Vagina (tissue), 2 donors: ENCODE measurements at regions not wholly inside any gene's neighbourhood (a gene's known extent, or its start where the extent isn't known, plus 50 kb on each side); places are given as distances from the start of the nearest gene placed in this dataset. TPM values are rescaled to one million over a fixed set of nuclear protein-coding genes. Genes with fewer than 3 reads are reported as not detected.
A peak's percentile ranks its signal among the peaks of the same experiment; 100 is the strongest.

Experiments used
- DNase-seq, 2 donors: peaks; one replicate each; pipeline ENCODE4 v3.0.0-alpha.2; 2017; ENCODE audit errors: extremely low spot score in 2 of 2
- H3K27ac ChIP-seq: fragments of 200-600 bp; sonication (generic); one replicate; pipeline ENCODE4 v1.5.1; 2019
- H3K27me3 ChIP-seq: fragments of 200-600 bp; sonication (generic); one replicate; pipeline ENCODE4 v1.5.1; 2019
- H3K36me3 ChIP-seq, 2 donors: fragments of 200-600 bp; sonication (generic); one replicate each; pipeline ENCODE4 v1.5.1; 2017 to 2019
- H3K4me1 ChIP-seq: fragments of 200-600 bp; sonication (generic); one replicate; pipeline ENCODE4 v1.5.1; 2019
- H3K4me3 ChIP-seq, 2 donors: fragments of 200-600 bp; sonication (generic); 1 replicate in 1 of 2; 2 replicates in 1 of 2; pipeline ENCODE4 v1.5.1; 2016 to 2019
- H3K9me3 ChIP-seq: fragments of 200-600 bp; sonication (generic); one replicate; pipeline ENCODE4 v1.5.1; 2019
- POLR2A ChIP-seq, 2 donors: fragments of 450-650 bp; IDR thresholded peaks; one replicate each; pipeline ENCODE4 v1.6.1; 2017; ENCODE audit warnings: antibody characterized with exemption in 2 of 2, mild to moderate bottlenecking in 2 of 2, moderate library complexity in 2 of 2
- POLR2AphosphoS5 ChIP-seq, 2 donors: sonication (generic); formaldehyde crosslinking; IDR thresholded peaks; one replicate each; pipeline ENCODE4 v1.9.0; 2017; ENCODE audit warnings: antibody characterized with exemption in 2 of 2, mild to moderate bottlenecking in 2 of 2, low read depth in 1 of 2; ENCODE audit not compliant: insufficient read depth in 1 of 2
- intact Hi-C: fragments of 100-400 bp; cut with DNase I; formaldehyde crosslinking; loops from one replicate; pipeline ENCODE4 v1.15.1; 2023
- small RNA-seq: library from RNA; depleted of rRNA; stranded (forward); fragments of <200 nt; gene quantifications from one replicate; pipeline ENCODE3, GENCODE V24; 2016
- TF ChIP-seq, protein P1 (sequence below), 3 experiments: fragments of 450-650 bp in 2 of 3; fragments of 200-600 bp in 1 of 3; sonication (generic) in 1 of 3; IDR thresholded peaks; one replicate each; pipeline ENCODE4 v1.5.1; 2017 to 2019; ENCODE audit warnings: antibody characterized with exemption in 3 of 3, mild to moderate bottlenecking in 2 of 3, moderate library complexity in 2 of 3

DNA sequence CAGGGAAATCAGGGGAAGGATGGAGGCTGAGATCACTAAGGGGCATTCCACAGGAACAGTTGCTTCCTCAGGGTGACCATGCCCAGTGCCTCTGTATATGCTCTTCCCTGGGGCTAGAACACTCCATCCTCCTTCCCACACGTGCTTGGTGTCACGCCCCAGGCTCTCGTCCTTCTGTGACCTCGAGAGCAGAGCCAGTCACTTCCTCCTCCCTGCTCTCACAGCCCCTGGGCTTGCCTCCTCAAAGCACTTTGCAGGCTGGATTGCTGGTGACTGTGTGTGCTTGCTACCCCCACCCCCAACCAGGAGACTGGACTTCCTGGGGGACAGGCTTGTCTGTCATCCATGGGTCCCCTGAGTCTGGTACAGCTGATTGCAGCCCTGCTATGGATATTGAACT lies 56.5 kb upstream of the AMPD3 start:
- peak in 1 of 2 donors; percentile 79 for DNase-seq
- Histone ChIP-seq H3K27me3 (no peaks in the 10 kb centered on the region), H3K9me3 (no peaks in the 10 kb centered on the region), H3K36me3 (no peaks in the 10 kb centered on the region), H3K4me1 (no peaks in the 10 kb centered on the region), H3K4me3 (no peak overlapping the region), H3K27ac (no peak overlapping the region)
- intact Hi-C loops = no loop called here
- TF ChIP-seq, protein P1, sequence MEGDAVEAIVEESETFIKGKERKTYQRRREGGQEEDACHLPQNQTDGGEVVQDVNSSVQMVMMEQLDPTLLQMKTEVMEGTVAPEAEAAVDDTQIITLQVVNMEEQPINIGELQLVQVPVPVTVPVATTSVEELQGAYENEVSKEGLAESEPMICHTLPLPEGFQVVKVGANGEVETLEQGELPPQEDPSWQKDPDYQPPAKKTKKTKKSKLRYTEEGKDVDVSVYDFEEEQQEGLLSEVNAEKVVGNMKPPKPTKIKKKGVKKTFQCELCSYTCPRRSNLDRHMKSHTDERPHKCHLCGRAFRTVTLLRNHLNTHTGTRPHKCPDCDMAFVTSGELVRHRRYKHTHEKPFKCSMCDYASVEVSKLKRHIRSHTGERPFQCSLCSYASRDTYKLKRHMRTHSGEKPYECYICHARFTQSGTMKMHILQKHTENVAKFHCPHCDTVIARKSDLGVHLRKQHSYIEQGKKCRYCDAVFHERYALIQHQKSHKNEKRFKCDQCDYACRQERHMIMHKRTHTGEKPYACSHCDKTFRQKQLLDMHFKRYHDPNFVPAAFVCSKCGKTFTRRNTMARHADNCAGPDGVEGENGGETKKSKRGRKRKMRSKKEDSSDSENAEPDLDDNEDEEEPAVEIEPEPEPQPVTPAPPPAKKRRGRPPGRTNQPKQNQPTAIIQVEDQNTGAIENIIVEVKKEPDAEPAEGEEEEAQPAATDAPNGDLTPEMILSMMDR (IDR thresholded peaks at IDR 0.05) = no peak
- TF ChIP-seq POLR2AphosphoS5 (IDR thresholded peaks at IDR 0.05; ENCODE audit: insufficient read depth in 1 of 2, low read depth in 1 of 2) (no peak), POLR2A (IDR thresholded peaks at IDR 0.05) (no peak)

DNA sequence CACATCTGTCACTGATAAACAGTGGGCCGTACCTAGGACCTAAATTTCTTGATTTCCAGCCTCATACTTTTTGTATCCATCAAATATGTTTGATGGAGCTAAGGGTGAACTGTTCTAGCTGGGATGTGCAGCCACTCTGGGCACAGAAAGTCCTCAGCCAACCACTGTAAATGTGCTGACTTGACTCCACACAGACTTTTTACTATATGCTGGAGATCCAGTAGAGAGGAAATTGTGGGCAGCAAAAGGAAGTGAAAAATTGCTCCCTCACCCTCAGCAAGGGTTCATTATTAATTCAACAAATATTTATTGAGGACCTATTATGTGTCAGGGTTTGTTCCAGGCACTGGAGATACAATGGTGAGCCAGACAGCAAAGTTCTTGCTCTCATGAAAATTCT lies 54.2 kb upstream of the AMPD3 start:
- no peaks in the 10 kb centered on the region for H3K9me3 ChIP-seq
- no peaks in the 10 kb centered on the region for H3K27me3 ChIP-seq
- H3K4me1 ChIP-seq = peaks cover 2% of the 10 kb centered on the region
- no peak overlapping the region for H3K4me3 ChIP-seq
- H3K27ac ChIP-seq = no peak overlapping the region
- H3K36me3 ChIP-seq = no peaks in the 10 kb centered on the region
- no peak for DNase-seq
- TF ChIP-seq, protein P1 (IDR thresholded peaks at IDR 0.05) = no peak
- TF ChIP-seq POLR2AphosphoS5 (IDR thresholded peaks at IDR 0.05; ENCODE audit: insufficient read depth in 1 of 2, low read depth in 1 of 2) = no peak
- no peak for TF ChIP-seq POLR2A (IDR thresholded peaks at IDR 0.05)
- intact Hi-C loops = no loop called here

DNA sequence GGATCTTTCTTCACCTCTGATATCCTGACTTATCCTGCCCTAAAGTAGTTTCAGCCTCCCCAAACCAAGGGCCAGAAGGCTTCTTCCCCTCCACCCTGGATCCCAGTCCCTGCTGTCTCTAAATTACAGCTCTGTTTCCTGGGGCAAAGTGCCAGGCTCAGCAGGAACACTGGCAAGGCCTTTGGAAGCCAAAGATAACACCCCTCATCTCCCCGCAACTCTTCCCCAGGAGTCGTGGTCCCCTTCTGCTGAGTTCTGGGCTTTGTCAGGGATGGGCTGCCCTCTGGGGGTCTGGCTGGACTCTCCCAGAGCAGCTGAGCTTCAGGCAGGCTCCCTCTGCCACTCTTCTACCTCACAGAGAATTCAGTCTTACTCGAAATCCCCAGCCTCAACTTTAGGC lies 53.8 kb upstream of the AMPD3 start:
- H3K9me3 ChIP-seq = no peaks in the 10 kb centered on the region
- DNase-seq = peak in 1 of 2 donors; percentile 81
- no peak for TF ChIP-seq POLR2AphosphoS5 (IDR thresholded peaks at IDR 0.05; ENCODE audit: insufficient read depth in 1 of 2, low read depth in 1 of 2)
- TF ChIP-seq, protein P1 (IDR thresholded peaks at IDR 0.05) = no peak
- TF ChIP-seq POLR2A (IDR thresholded peaks at IDR 0.05) = no peak
- intact Hi-C loops = no loop called here
- peaks cover 6% of the 10 kb centered on the region for H3K4me1 ChIP-seq
- H3K27me3 ChIP-seq = no peaks in the 10 kb centered on the region
- no peak overlapping the region for H3K4me3 ChIP-seq
- H3K27ac ChIP-seq = no peak overlapping the region
- H3K36me3 ChIP-seq = no peaks in the 10 kb centered on the region

DNA sequence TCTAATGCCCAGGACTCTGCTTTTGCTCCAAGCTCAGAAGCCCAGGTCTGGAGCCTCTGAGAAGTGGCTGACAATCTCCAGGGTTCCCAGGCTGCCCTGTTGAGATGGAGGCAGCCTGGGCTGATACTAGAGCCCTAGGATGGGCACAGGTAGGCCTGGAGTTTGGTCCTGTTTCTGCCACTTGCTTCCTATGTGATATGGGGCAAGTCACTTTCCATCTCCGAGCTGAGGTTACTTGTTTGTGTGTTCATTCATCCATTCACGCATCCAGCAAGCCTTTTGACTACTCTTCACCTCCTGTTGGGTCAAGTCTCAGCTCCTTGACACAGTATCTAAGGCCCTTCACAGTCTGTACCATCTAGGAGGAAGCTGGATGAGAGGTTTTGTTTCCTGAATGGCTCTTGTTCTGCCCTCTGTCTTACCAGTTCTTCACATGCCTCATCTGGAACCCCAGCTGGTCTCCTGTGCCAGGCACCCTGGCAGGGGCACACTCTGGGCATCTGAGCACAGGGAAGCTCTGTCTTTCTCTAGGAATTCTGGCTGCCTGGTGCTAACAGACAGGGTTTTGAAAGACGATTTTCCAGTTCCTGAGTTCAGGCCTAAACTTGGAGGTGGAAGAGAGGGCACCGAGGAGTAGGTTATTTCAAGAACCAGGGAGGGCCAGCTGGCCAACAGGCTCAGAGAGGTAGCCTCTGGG lies 53.2 kb upstream of the AMPD3 start:
- Histone ChIP-seq H3K4me1 (peaks cover 12% of the 10 kb centered on the region), H3K27ac (no peak overlapping the region), H3K27me3 (no peaks in the 10 kb centered on the region), H3K4me3 (no peak overlapping the region), H3K9me3 (no peaks in the 10 kb centered on the region), H3K36me3 (no peaks in the 10 kb centered on the region)
- TF ChIP-seq POLR2AphosphoS5 (IDR thresholded peaks at IDR 0.05; ENCODE audit: insufficient read depth in 1 of 2, low read depth in 1 of 2) = no peak
- no peak for TF ChIP-seq POLR2A (IDR thresholded peaks at IDR 0.05)
- TF ChIP-seq, protein P1 (IDR thresholded peaks at IDR 0.05) = no peak
- intact Hi-C loops = no loop called here
- peak; percentile 64 to 82 for DNase-seq

Small RNA genes in the stretch of these regions (small RNA-seq; reads per million reads assigned to genes)
- gene RNU6ATAC33P = not detected
